A549 (cell line): ENCODE measurements at regions not wholly inside any gene's neighbourhood (a gene's known extent, or its start where the extent isn't known, plus 50 kb on each side); places are given as distances from the start of the nearest gene placed in this dataset.

Experiments
- ATAC-seq, 2 experiments: fragments of 200-7000 bp in 1 of 2; fragments of >200 bp in 1 of 2; cut with Nextera tagmentation in 1 of 2; cut with Tn5 transposase in 1 of 2; 3 replicates each; pipeline versions ENCODE4 v1.8.0 to v1.9.1; 2018 to 2020; ENCODE audit warnings: mild to moderate bottlenecking in 1 of 2, moderate library complexity in 1 of 2
- CTCF ChIA-PET: fragments of 300-600 bp; sonication (Branson Sonifier 250); formaldehyde crosslinking; extraction: SDS; loops from one replicate; lab custom pipeline; 2021; ENCODE audit warnings: antibody characterized with exemption, inconsistent platforms; lab: Yijun Ruan, JAX
- POLR2A ChIA-PET: fragments of 350-600 bp; formaldehyde crosslinking; extraction: SDS; loops from one replicate; lab custom pipeline; 2021; ENCODE audit warnings: antibody characterized with exemption, inconsistent platforms; lab: Yijun Ruan, JAX
- DNase-seq, 2 experiments: peaks; one replicate each; pipeline versions ENCODE4 v3.0.0 to v3.0.0-alpha.2; 2011 to 2016; ENCODE audit warnings: low read depth in 1 of 2, low spot score in 1 of 2
- FAIRE-seq: peaks from 2 replicates; lab custom pipeline; 2011; peaks lifted over from hg19 to GRCh38; lab: Jason Lieb, UNC
- H3K27ac ChIP-seq, 2 experiments: fragments of >200 bp; sonication (Bioruptor Twin); formaldehyde crosslinking; 3 replicates each; pipeline ENCODE4 v1.5.1; 2016 to 2017
- H3K4me1 ChIP-seq: fragments of >200 bp; sonication (Bioruptor Twin); formaldehyde crosslinking; 3 replicates; pipeline ENCODE4 v1.6.1; 2016
- H3K4me2 ChIP-seq: fragments of >200 bp; sonication (Bioruptor Twin); formaldehyde crosslinking; 3 replicates; pipeline ENCODE4 v1.6.1; 2016
- H3K4me3 ChIP-seq: fragments of >200 bp; sonication (Bioruptor Twin); formaldehyde crosslinking; 3 replicates; pipeline ENCODE4 v1.5.1; 2016
- H3K9me3 ChIP-seq: fragments of >200 bp; sonication (Bioruptor Twin); formaldehyde crosslinking; 3 replicates; pipeline ENCODE4 v1.6.1; 2016
- ATOH8 ChIP-seq: fragments of 250-450 bp; sonication (Bioruptor Pico); IDR thresholded peaks from 2 replicates; pipeline ENCODE4 v1.5.0; 2020; ENCODE audit warnings: low read depth, mild to moderate bottlenecking, moderate library complexity
- CBX8 ChIP-seq: fragments of 200-600 bp; sonication (generic); IDR thresholded peaks from 2 replicates; pipeline ENCODE4 v1.6.1; 2016
- FOSB ChIP-seq: fragments of 250-450 bp; sonication (Bioruptor Pico); IDR thresholded peaks from 2 replicates; pipeline ENCODE4 v1.5.0; 2020; ENCODE audit warnings: mild to moderate bottlenecking, moderate library complexity
- HDAC2 ChIP-seq: fragments of 200-600 bp; sonication (generic); IDR thresholded peaks from 2 replicates; pipeline ENCODE4 v1.6.1; 2016
- HOXA7 ChIP-seq: fragments of 250-450 bp; sonication (Bioruptor Pico); IDR thresholded peaks from 2 replicates; pipeline ENCODE4 v1.5.0; 2020; ENCODE audit warnings: mild to moderate bottlenecking, moderate library complexity
- HOXB5 ChIP-seq: fragments of 250-450 bp; sonication (Bioruptor Pico); IDR thresholded peaks from 2 replicates; pipeline ENCODE4 v1.5.0; 2020; ENCODE audit warnings: mild to moderate bottlenecking, moderate library complexity
- JUNB ChIP-seq: fragments of >200 bp; sonication (Bioruptor Twin); formaldehyde crosslinking; IDR thresholded peaks from 2 replicates; pipeline ENCODE4 v1.6.1; 2016
- KDM5A ChIP-seq: fragments of 200-600 bp; sonication (generic); IDR thresholded peaks from 2 replicates; pipeline ENCODE4 v1.6.1; 2016; ENCODE audit warnings: antibody characterized with exemption, mild to moderate bottlenecking
- MAFK ChIP-seq: fragments of 450-650 bp; IDR thresholded peaks from 2 replicates; pipeline ENCODE4 v1.6.1; 2014; ENCODE audit not compliant: partially characterized antibody
- MAX ChIP-seq: IDR thresholded peaks from 2 replicates; pipeline ENCODE4 v1.6.1; 2012
- MAZ ChIP-seq: fragments of 150-350 bp; IDR thresholded peaks from 2 replicates; pipeline ENCODE4 v1.6.1; 2014; ENCODE audit warnings: antibody characterized with exemption, low read depth, low read length, borderline replicate concordance
- NR3C1 ChIP-seq: fragments of >200 bp; sonication (Bioruptor Twin); formaldehyde crosslinking; IDR thresholded peaks from 3 replicates; pipeline ENCODE4 v1.6.1; 2017
- PBX3 ChIP-seq: IDR thresholded peaks from 2 replicates; pipeline ENCODE4 v1.6.1; 2012
- PHF8 ChIP-seq: fragments of 200-600 bp; sonication (generic); IDR thresholded peaks from 2 replicates; pipeline ENCODE4 v1.6.1; 2016; ENCODE audit warnings: low read depth, mild to moderate bottlenecking, antibody characterized with exemption, moderate library complexity, borderline replicate concordance
- RCOR1 ChIP-seq: fragments of 150-350 bp; IDR thresholded peaks from 2 replicates; pipeline ENCODE4 v1.6.1; 2014; ENCODE audit warnings: antibody characterized with exemption, low read length, low read depth
- RFX5 ChIP-seq: fragments of 450-650 bp; IDR thresholded peaks from 2 replicates; pipeline ENCODE4 v1.7.1; 2014; ENCODE audit warnings: antibody characterized with exemption, mild to moderate bottlenecking, moderate library complexity
- RNF2 ChIP-seq: fragments of 200-600 bp; sonication (generic); IDR thresholded peaks from 2 replicates; pipeline ENCODE4 v1.6.1; 2016; ENCODE audit warnings: low read depth, mild to moderate bottlenecking, antibody characterized with exemption, moderate library complexity, borderline replicate concordance
- TFCP2L1 ChIP-seq: fragments of 250-450 bp; sonication (Bioruptor Pico); IDR thresholded peaks from 2 replicates; pipeline ENCODE4 v1.5.0; 2021; ENCODE audit warnings: mild to moderate bottlenecking
- TP53 ChIP-seq: fragments of 250-450 bp; sonication (Bioruptor Pico); IDR thresholded peaks from 2 replicates; pipeline ENCODE4 v1.5.0; 2021; ENCODE audit warnings: mild to moderate bottlenecking, moderate library complexity
- ZFP36 ChIP-seq: fragments of 450-650 bp; IDR thresholded peaks from 2 replicates; pipeline ENCODE4 v1.6.1; 2014; ENCODE audit warnings: borderline replicate concordance; ENCODE audit not compliant: partially characterized antibody
- ZNF302 ChIP-seq: fragments of 250-450 bp; sonication (Bioruptor Pico); IDR thresholded peaks from 2 replicates; pipeline ENCODE4 v1.9.0; 2021; ENCODE audit warnings: inconsistent platforms, mild to moderate bottlenecking, moderate library complexity
- WGBS: methylation state at CpG from one replicate; pipeline ENCODE4 v1.1.6; 2017; ENCODE audit errors: missing lambda C conversion rate; 5-methylcytosine and 5-hydroxymethylcytosine counted together
- TF ChIP-seq, protein P1 (sequence below): fragments of 450-650 bp; IDR thresholded peaks from 2 replicates; pipeline ENCODE4 v1.6.1; 2014; ENCODE audit warnings: antibody characterized with exemption
- TF ChIP-seq, protein P2 (sequence below): IDR thresholded peaks from 2 replicates; pipeline ENCODE4 v1.6.1; 2012; ENCODE audit warnings: low read depth, borderline replicate concordance

DNA sequence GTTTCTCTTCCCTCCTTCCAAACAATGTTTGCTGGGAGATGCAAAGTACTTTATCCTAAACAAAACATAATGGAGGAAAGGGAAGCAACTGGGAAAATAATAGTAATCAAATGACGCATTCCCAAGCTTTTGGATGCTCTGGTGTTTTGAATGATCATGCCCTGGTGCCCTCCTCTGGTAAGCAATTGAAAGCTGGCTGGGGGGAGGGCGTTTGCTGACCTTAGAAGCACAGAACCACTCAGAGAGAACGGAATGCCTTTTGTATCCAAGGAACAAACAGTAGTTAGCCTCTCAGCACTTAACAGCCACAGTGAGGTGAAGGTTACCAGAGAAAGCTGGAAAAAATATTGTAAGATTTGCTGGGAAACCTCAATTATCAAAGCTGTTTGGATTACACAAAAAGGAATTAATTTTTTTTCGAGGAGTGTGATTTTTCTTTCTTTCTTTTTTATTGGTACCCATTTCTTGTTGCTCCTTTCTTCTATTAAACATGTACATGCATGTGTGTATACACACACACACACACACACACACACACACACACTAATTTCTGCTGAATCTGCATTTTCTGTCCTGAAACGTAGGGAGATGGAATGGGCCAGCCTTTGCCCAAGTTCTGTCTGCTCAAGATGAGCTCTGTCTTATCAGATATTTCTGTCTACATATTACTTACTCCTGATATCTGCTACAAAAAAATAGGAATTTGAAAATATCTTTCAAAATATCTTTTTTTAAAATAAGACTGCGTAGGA is 155.8 kb upstream of the IGFBP7 start:
- no peak for ATAC-seq
- no peak for DNase-seq
- 27% methylated on average over 6 of the region's 6 CpGs for WGBS
- ChIA-PET POLR2A (no interaction called here), CTCF (no interaction called here)
- no peak for FAIRE-seq
- Histone ChIP-seq H3K4me1 (no peaks in the 10 kb centered on the region), H3K4me3 (no peak overlapping the region), H3K9me3 (no peaks in the 10 kb centered on the region), H3K4me2 (no peak overlapping the region), H3K27ac (no peak overlapping the region)
- TF ChIP-seq CBX8 (no peak), TFCP2L1 (CRISPR knock-in tag) (no peak), MAFK (peak; percentile 81)

- no peak for FAIRE-seq
- Histone ChIP-seq H3K9me3 (no peaks in the 10 kb centered on the region), H3K4me1 (no peaks in the 10 kb centered on the region), H3K27ac (no peak overlapping the region)
- TF ChIP-seq JUNB = no peak
- TF ChIP-seq NR3C1 = no peak
- no peak for TF ChIP-seq FOSB (CRISPR knock-in tag)
- no peak for TF ChIP-seq RNF2
- TF ChIP-seq ZFP36 = no peak
- TF ChIP-seq HOXA7 (CRISPR knock-in tag) = no peak
- TF ChIP-seq, protein P1, sequence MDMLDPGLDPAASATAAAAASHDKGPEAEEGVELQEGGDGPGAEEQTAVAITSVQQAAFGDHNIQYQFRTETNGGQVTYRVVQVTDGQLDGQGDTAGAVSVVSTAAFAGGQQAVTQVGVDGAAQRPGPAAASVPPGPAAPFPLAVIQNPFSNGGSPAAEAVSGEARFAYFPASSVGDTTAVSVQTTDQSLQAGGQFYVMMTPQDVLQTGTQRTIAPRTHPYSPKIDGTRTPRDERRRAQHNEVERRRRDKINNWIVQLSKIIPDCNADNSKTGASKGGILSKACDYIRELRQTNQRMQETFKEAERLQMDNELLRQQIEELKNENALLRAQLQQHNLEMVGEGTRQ = no peak
- TF ChIP-seq MAZ = no peak
- TF ChIP-seq ZNF302 = no peak
- TF ChIP-seq KDM5A = no peak
- TF ChIP-seq HOXB5 (CRISPR knock-in tag) = no peak
- TF ChIP-seq TP53 = no peak
- TF ChIP-seq PBX3 = no peak
- TF ChIP-seq, protein P2, sequence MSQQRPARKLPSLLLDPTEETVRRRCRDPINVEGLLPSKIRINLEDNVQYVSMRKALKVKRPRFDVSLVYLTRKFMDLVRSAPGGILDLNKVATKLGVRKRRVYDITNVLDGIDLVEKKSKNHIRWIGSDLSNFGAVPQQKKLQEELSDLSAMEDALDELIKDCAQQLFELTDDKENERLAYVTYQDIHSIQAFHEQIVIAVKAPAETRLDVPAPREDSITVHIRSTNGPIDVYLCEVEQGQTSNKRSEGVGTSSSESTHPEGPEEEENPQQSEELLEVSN = no peak
- TF ChIP-seq PHF8 = no peak
- no peak for TF ChIP-seq MAFK
- TF ChIP-seq MAX = no peak
- TF ChIP-seq RFX5 = no peak
- no peak for TF ChIP-seq RCOR1
- TF ChIP-seq, all 56 proteins: peak for 0
- DNase-seq = no peak
- H3K4me3 ChIP-seq = no peak overlapping the region
- ChIA-PET POLR2A (no interaction called here), CTCF (no interaction called here)
- ATAC-seq = no peak
- H3K4me2 ChIP-seq = no peak overlapping the region
Observed at GRCh38 chr4:57254754-57255153, 144.6 kb upstream of the IGFBP7 start.

- POLR2A ChIA-PET = no interaction called here
- CTCF ChIA-PET = no interaction called here
- TF ChIP-seq ATOH8 (CRISPR knock-in tag) = no peak
- TF ChIP-seq HDAC2 = no peak
- no peak for TF ChIP-seq TFCP2L1 (CRISPR knock-in tag)
- no peaks in the 10 kb centered on the region for H3K9me3 ChIP-seq
- no peak overlapping the region for H3K27ac ChIP-seq
- DNase-seq (no peak), FAIRE-seq (no peak), ATAC-seq (no peak)
- WGBS = 0% methylated on average over 1 of the region's 1 CpG
- H3K4me1 ChIP-seq = no peaks in the 10 kb centered on the region
- H3K4me2 ChIP-seq = no peak overlapping the region
- no peak overlapping the region for H3K4me3 ChIP-seq
Observed at GRCh38 chr4:57249083-57249482, 138.9 kb upstream of the IGFBP7 start.
